ENCODE measurements at regions not wholly inside any gene's neighbourhood (a gene's known extent, or its start where the extent isn't known, plus 50 kb on each side); places are given as distances from the start of the nearest gene placed in this dataset.

DNA sequence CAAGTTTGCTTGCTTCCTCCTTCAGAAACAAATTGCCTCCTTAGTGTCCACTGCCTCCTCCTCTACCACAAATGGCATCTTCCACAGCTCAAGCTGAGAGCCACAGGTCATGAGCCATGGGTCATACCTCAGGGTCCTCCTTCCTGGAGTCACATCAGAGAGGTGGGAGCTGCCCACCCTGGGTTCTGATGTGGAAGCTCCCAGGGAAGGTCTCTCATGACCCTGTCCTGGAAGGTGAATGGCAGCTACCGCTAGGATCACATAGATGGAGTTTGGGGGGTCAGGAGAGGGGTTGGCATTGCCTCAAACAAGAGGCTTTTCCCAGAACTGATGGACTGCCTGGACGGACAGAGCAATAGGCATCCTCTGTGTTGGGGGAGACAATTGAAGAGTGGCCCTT lies 321.4 kb downstream of the MATN1 start:
- TF ChIP-seq, protein P1, sequence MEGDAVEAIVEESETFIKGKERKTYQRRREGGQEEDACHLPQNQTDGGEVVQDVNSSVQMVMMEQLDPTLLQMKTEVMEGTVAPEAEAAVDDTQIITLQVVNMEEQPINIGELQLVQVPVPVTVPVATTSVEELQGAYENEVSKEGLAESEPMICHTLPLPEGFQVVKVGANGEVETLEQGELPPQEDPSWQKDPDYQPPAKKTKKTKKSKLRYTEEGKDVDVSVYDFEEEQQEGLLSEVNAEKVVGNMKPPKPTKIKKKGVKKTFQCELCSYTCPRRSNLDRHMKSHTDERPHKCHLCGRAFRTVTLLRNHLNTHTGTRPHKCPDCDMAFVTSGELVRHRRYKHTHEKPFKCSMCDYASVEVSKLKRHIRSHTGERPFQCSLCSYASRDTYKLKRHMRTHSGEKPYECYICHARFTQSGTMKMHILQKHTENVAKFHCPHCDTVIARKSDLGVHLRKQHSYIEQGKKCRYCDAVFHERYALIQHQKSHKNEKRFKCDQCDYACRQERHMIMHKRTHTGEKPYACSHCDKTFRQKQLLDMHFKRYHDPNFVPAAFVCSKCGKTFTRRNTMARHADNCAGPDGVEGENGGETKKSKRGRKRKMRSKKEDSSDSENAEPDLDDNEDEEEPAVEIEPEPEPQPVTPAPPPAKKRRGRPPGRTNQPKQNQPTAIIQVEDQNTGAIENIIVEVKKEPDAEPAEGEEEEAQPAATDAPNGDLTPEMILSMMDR (IDR thresholded peaks at IDR 0.05; ENCODE audit: low read depth, low read length): no peak
- Histone ChIP-seq H3K4me3 (ENCODE audit: low read depth, low read length) (no peak overlapping the region), H3K27me3 (peaks cover 4% of the 10 kb centered on the region), H3K36me3 (no peaks in the 10 kb centered on the region), H3K9me3 (no peaks in the 10 kb centered on the region), H3K4me1 (no peaks in the 10 kb centered on the region)
- no peak for DNase-seq

DNA sequence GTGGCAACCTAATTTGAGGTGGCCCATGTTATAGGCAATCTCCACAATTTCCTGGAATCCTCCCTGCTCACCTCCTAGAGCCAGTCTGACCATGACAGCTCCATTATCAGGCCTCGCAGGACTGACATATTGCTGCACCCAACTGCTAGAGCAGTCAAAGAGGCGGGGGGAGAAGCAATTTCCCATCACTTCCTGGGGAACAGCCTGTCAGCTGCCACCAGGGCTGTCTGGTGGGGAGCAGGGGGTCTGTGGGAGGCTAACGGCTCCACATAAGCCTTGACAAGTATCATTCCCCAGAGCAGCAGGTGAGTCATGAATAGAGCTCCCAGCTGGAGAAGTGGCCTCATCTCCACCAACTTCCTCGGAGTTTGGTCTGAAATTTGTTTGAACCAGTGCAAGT lies 322.9 kb downstream of the MATN1 start:
- Histone ChIP-seq H3K4me1 (no peaks in the 10 kb centered on the region), H3K9me3 (no peaks in the 10 kb centered on the region), H3K36me3 (no peaks in the 10 kb centered on the region), H3K4me3 (ENCODE audit: low read depth, low read length) (no peak overlapping the region), H3K27me3 (no peaks in the 10 kb centered on the region)
- DNase-seq: no peak
- TF ChIP-seq, protein P1 (IDR thresholded peaks at IDR 0.05; ENCODE audit: low read depth, low read length): no peak

DNA sequence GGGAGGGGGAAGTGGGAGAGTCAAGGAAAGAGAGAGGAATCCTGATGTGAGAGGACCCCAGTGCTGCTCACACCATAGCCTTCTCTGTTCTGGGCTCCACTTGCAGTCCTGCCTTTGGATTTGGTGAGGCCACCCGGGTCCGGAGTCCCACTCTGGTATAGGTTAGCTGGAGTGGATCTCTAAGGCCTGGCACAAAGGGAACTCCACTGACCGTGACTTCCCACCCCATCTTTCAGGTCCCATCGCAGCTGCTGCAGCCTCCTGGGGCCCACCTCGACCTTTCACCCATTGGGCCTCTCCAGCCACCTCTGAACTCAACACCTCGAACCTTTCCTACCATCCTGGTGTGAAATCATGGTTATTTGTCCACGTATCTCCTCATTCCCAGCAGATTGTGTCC lies 324.4 kb downstream of the MATN1 start:
- Histone ChIP-seq H3K4me1 (no peaks in the 10 kb centered on the region), H3K27me3 (no peaks in the 10 kb centered on the region), H3K9me3 (no peaks in the 10 kb centered on the region), H3K4me3 (ENCODE audit: low read depth, low read length) (no peak overlapping the region), H3K36me3 (no peaks in the 10 kb centered on the region)
- TF ChIP-seq, protein P1 (IDR thresholded peaks at IDR 0.05; ENCODE audit: low read depth, low read length): no peak
- DNase-seq: no peak

DNA sequence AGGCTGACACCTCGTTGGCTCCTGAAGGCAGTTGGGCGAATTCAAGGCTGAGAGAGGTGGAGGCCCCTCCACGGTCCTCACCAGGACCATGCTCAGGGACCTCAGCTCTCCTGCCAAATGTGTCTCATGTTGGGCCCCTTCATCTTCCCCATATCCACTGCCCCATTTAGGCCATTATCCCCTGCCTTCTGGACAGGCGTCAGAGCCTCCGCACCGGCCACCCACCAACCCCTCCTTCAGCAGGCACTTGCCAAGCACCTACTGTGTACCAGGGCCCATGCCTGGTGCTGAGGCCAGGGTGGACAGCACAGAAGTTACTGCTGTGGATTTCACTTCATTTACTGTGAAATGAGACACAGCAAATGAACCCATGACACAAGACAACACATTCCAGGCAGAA lies 325.8 kb downstream of the MATN1 start:
- Histone ChIP-seq H3K27me3 (no peaks in the 10 kb centered on the region), H3K36me3 (no peaks in the 10 kb centered on the region), H3K9me3 (no peaks in the 10 kb centered on the region), H3K4me1 (no peaks in the 10 kb centered on the region), H3K4me3 (ENCODE audit: low read depth, low read length) (no peak overlapping the region)
- DNase-seq: no peak
- TF ChIP-seq, protein P1 (IDR thresholded peaks at IDR 0.05; ENCODE audit: low read depth, low read length): no peak

DNA sequence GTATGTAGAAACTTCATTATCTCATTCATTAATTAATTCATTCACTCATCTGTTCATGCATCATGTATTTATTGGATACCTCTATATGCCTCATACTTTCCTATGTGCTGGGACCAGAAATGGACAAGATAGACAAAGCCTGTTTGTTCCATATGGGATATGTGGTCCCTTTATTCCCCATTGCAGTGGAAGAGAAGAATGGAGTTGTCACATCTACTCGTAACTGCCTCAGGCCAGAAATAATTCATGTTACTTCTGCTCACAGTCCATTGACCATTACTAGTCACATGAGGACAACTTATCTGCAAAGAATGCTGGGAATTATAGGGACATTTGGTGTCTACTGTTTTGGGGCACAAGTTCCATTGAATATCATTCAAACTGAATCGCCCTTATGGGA lies 327.8 kb downstream of the MATN1 start:
- TF ChIP-seq, protein P1 (IDR thresholded peaks at IDR 0.05; ENCODE audit: low read depth, low read length): no peak
- Histone ChIP-seq H3K9me3 (no peaks in the 10 kb centered on the region), H3K4me3 (ENCODE audit: low read depth, low read length) (no peak overlapping the region), H3K36me3 (no peaks in the 10 kb centered on the region), H3K4me1 (no peaks in the 10 kb centered on the region), H3K27me3 (no peaks in the 10 kb centered on the region)
- DNase-seq: no peak

DNA sequence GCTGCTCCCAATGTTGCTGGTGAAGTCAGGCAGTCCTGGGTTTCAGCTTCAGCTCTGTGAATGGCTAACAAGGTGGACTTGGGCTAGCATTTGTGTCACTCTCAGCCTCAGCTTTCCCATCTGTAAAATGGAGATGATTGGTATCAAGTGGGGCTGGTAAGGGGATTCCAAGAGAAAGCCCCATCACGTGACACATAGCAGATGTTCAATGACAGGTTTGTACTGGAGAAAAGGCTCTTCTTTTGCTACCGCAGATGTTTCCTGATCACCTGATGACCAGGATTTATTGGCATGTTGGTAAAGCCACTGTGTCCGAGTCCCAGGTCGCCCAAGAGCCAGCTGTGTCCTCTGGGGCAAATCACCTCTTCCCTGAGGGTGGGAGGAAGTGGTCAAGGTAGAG lies 335.0 kb downstream of the MATN1 start:
- H3K4me3 ChIP-seq (ENCODE audit: low read depth, low read length): no peak overlapping the region
- no peaks in the 10 kb centered on the region for H3K27me3 ChIP-seq
- no peaks in the 10 kb centered on the region for H3K9me3 ChIP-seq
- TF ChIP-seq, protein P1 (IDR thresholded peaks at IDR 0.05; ENCODE audit: low read depth, low read length): no peak
- no peak for DNase-seq
- no peaks in the 10 kb centered on the region; the same call in 1 of the 2 replicates for H3K4me1 ChIP-seq
- H3K36me3 ChIP-seq: no peaks in the 10 kb centered on the region
